ENCODE measurements at regions not wholly inside any gene's neighbourhood (a gene's known extent, or its start where the extent isn't known, plus 50 kb on each side); places are given as distances from the start of the nearest gene placed in this dataset.

GRCh38 chr3:44080474-44081072 lies 161.1 kb upstream of the TOPAZ1 start:
- H3K4me1 ChIP-seq (ENCODE audit: insufficient read depth) = no peaks in the 10 kb centered on the region
- no peaks in the 10 kb centered on the region for H3F3A ChIP-seq (ENCODE audit: insufficient read depth)
- H3K79me2 ChIP-seq (ENCODE audit: insufficient read depth) = no peaks in the 10 kb centered on the region
- no peak for TF ChIP-seq EZH2 (IDR thresholded peaks at IDR 0.05; ENCODE audit: insufficient read depth, poor library complexity, severe bottlenecking)
- no peak for TF ChIP-seq EZH2phosphoT487 (IDR thresholded peaks at IDR 0.05; ENCODE audit: insufficient read depth, low read depth)
- no peaks in the 10 kb centered on the region for H3K9me3 ChIP-seq (ENCODE audit: low read depth)
- no peak overlapping the region for H3K4me3 ChIP-seq
- no peak overlapping the region for H2AFZ ChIP-seq
- H3K9me2 ChIP-seq (ENCODE audit: insufficient read depth) = no peaks in the 10 kb centered on the region
- no peak overlapping the region for H3K27ac ChIP-seq
- H3K36me3 ChIP-seq (ENCODE audit: low read depth) = no peaks in the 10 kb centered on the region
- DNase-seq = no peak
- H3K4me2 ChIP-seq (ENCODE audit: unreplicated experiment) = no peak overlapping the region
- H3K9ac ChIP-seq = no peak overlapping the region
- WGBS, 2 experiments (ENCODE audit: low coverage in 1 of 2, low lambda C conversion rate in 2 of 2, missing lambda C conversion rate in 2 of 2) = 48 to 55% methylated on average over 11 of the region's 11 CpGs
- H3K27me3 ChIP-seq (replicated peaks; ENCODE audit: insufficient read depth) = no peaks in the 10 kb centered on the region
- in situ Hi-C loops (cut with MboI) = no loop called here
- H4K20me1 ChIP-seq (ENCODE audit: insufficient read depth) = no peaks in the 10 kb centered on the region

- Histone ChIP-seq H3K36me3 (ENCODE audit: low read depth) (no peaks in the 10 kb centered on the region), H3K27ac (no peak overlapping the region), H3K4me1 (ENCODE audit: insufficient read depth) (no peaks in the 10 kb centered on the region), H3K79me2 (ENCODE audit: insufficient read depth) (no peaks in the 10 kb centered on the region), H3K9ac (no peak overlapping the region), H3K9me3 (ENCODE audit: low read depth) (no peaks in the 10 kb centered on the region), H3K27me3 (replicated peaks; ENCODE audit: insufficient read depth) (no peaks in the 10 kb centered on the region), H3F3A (ENCODE audit: insufficient read depth) (no peaks in the 10 kb centered on the region), H3K4me3 (no peak overlapping the region), H4K20me1 (ENCODE audit: insufficient read depth) (no peaks in the 10 kb centered on the region), H3K9me2 (ENCODE audit: insufficient read depth) (no peaks in the 10 kb centered on the region), H2AFZ (no peak overlapping the region), H3K4me2 (ENCODE audit: unreplicated experiment) (no peak overlapping the region)
- TF ChIP-seq EZH2 (IDR thresholded peaks at IDR 0.05; ENCODE audit: insufficient read depth, poor library complexity, severe bottlenecking) (no peak), EZH2phosphoT487 (IDR thresholded peaks at IDR 0.05; ENCODE audit: insufficient read depth, low read depth) (no peak)
- DNase-seq = no peak
- in situ Hi-C loops (cut with MboI) = no loop called here
- WGBS, 2 experiments (ENCODE audit: low coverage in 1 of 2, low lambda C conversion rate in 2 of 2, missing lambda C conversion rate in 2 of 2) = 56 to 63% methylated on average over 2 of the region's 2 CpGs
These were observed 151.7 kb upstream of the TOPAZ1 start for GRCh38 chr3:44090036-44090435.

- H3K27ac ChIP-seq = no peak overlapping the region
- WGBS, 2 experiments (ENCODE audit: low coverage in 1 of 2, low lambda C conversion rate in 2 of 2, missing lambda C conversion rate in 2 of 2) = 68 to 74% methylated on average over 3 of the region's 3 CpGs
- no peaks in the 10 kb centered on the region for H3K4me1 ChIP-seq (ENCODE audit: insufficient read depth)
- no peaks in the 10 kb centered on the region for H3K27me3 ChIP-seq (replicated peaks; ENCODE audit: insufficient read depth)
- no peak overlapping the region for H2AFZ ChIP-seq
- no peak overlapping the region for H3K4me3 ChIP-seq
- no peaks in the 10 kb centered on the region for H3F3A ChIP-seq (ENCODE audit: insufficient read depth)
- no peaks in the 10 kb centered on the region for H3K36me3 ChIP-seq (ENCODE audit: low read depth)
- no peaks in the 10 kb centered on the region for H3K79me2 ChIP-seq (ENCODE audit: insufficient read depth)
- H3K4me2 ChIP-seq (ENCODE audit: unreplicated experiment) = no peak overlapping the region
- in situ Hi-C loops (cut with MboI) = no loop called here
- DNase-seq = no peak
- H3K9ac ChIP-seq = no peak overlapping the region
- H4K20me1 ChIP-seq (ENCODE audit: insufficient read depth) = no peaks in the 10 kb centered on the region
- no peaks in the 10 kb centered on the region for H3K9me3 ChIP-seq (ENCODE audit: low read depth)
- H3K9me2 ChIP-seq (ENCODE audit: insufficient read depth) = no peaks in the 10 kb centered on the region
- TF ChIP-seq EZH2 (IDR thresholded peaks at IDR 0.05; ENCODE audit: insufficient read depth, poor library complexity, severe bottlenecking) = no peak
- no peak for TF ChIP-seq EZH2phosphoT487 (IDR thresholded peaks at IDR 0.05; ENCODE audit: insufficient read depth, low read depth)
These were observed 149.2 kb upstream of the TOPAZ1 start for GRCh38 chr3:44092497-44092896.

GRCh38 chr3:44093531-44093930 lies 148.2 kb upstream of the TOPAZ1 start:
- H3K9me2 ChIP-seq (ENCODE audit: insufficient read depth) = no peaks in the 10 kb centered on the region
- no peaks in the 10 kb centered on the region for H3K27me3 ChIP-seq (replicated peaks; ENCODE audit: insufficient read depth)
- no peak overlapping the region for H3K9ac ChIP-seq
- WGBS, 2 experiments (ENCODE audit: low coverage in 1 of 2, low lambda C conversion rate in 2 of 2, missing lambda C conversion rate in 2 of 2) = 31 to 37% methylated on average over 2 of the region's 2 CpGs
- no peak overlapping the region for H2AFZ ChIP-seq
- no peak overlapping the region for H3K4me2 ChIP-seq (ENCODE audit: unreplicated experiment)
- no peaks in the 10 kb centered on the region for H3K9me3 ChIP-seq (ENCODE audit: low read depth)
- DNase-seq = no peak
- H4K20me1 ChIP-seq (ENCODE audit: insufficient read depth) = no peaks in the 10 kb centered on the region
- in situ Hi-C loops (cut with MboI) = no loop called here
- no peaks in the 10 kb centered on the region for H3K79me2 ChIP-seq (ENCODE audit: insufficient read depth)
- TF ChIP-seq EZH2 (IDR thresholded peaks at IDR 0.05; ENCODE audit: insufficient read depth, poor library complexity, severe bottlenecking) = no peak
- no peak for TF ChIP-seq EZH2phosphoT487 (IDR thresholded peaks at IDR 0.05; ENCODE audit: insufficient read depth, low read depth)
- no peaks in the 10 kb centered on the region for H3K36me3 ChIP-seq (ENCODE audit: low read depth)
- no peak overlapping the region for H3K27ac ChIP-seq
- H3K4me3 ChIP-seq = no peak overlapping the region
- no peaks in the 10 kb centered on the region for H3F3A ChIP-seq (ENCODE audit: insufficient read depth)
- H3K4me1 ChIP-seq (ENCODE audit: insufficient read depth) = no peaks in the 10 kb centered on the region

Data from GM23248 (cell line).